SK-N-SH (cell line): ENCODE measurements at regions not wholly inside any gene's neighbourhood (a gene's known extent, or its start where the extent isn't known, plus 50 kb on each side); places are given as distances from the start of the nearest gene placed in this dataset.

ENCODE experiments used
- CTCF ChIA-PET: fragments of 300-600, 350-600 bp; formaldehyde crosslinking; extraction: SDS; loops from one replicate; lab custom pipeline; 2021; lab: Yijun Ruan, JAX
- POLR2A ChIA-PET: fragments of 350-600 bp; sonication (Branson Sonifier 250); formaldehyde crosslinking; extraction: SDS; loops from one replicate; lab custom pipeline; 2020; ENCODE audit warnings: antibody characterized with exemption, inconsistent platforms; lab: Yijun Ruan, JAX
- DNase-seq: peaks from one replicate; pipeline ENCODE4 v3.0.0; 2012
- H2AFZ ChIP-seq: fragments of 200-600 bp; sonication (generic); 2 replicates; pipeline ENCODE4 v1.8.1; 2016; ENCODE audit warnings: antibody characterized with exemption, mild to moderate bottlenecking, low read depth
- H3F3A ChIP-seq: fragments of 200-600 bp; sonication (generic); replicated peaks from 2 replicates; pipeline ENCODE3; 2016; ENCODE audit warnings: antibody characterized with exemption, mild to moderate bottlenecking; ENCODE audit not compliant: insufficient read depth
- H3K27ac ChIP-seq, 2 experiments: fragments of 200-500 bp in 1 of 2; fragments of 200-600 bp in 1 of 2; sonication (Bioruptor generic) in 1 of 2; sonication (generic), shearing (Covaris generic) in 1 of 2; 2 replicates each; pipeline versions ENCODE4 v1.5.1 to v1.6.1; 2014 to 2016; ENCODE audit warnings: low read depth in 2 of 2, inconsistent platforms in 1 of 2, low read length in 1 of 2, mild to moderate bottlenecking in 1 of 2, mixed read lengths in 1 of 2
- H3K27me3 ChIP-seq: fragments of 200-600 bp; sonication (generic), shearing (Covaris generic); 2 replicates; pipeline ENCODE4 v1.6.1; 2016; ENCODE audit warnings: mixed run types; ENCODE audit not compliant: insufficient read depth
- H3K36me3 ChIP-seq, 2 experiments: fragments of 200-500 bp in 1 of 2; fragments of 200-600 bp in 1 of 2; sonication (Bioruptor generic) in 1 of 2; sonication (generic) in 1 of 2; replicated peaks in 1 of 2; 2 replicates each; pipeline versions ENCODE3 to v1.5.1; 2014 to 2016; ENCODE audit warnings: low read length in 1 of 2, mild to moderate bottlenecking in 1 of 2; ENCODE audit not compliant: insufficient read depth in 2 of 2, control insufficient read depth in 1 of 2
- H3K4me1 ChIP-seq, 2 experiments: fragments of 200-500 bp in 1 of 2; fragments of 200-600 bp in 1 of 2; sonication (Bioruptor generic) in 1 of 2; sonication (generic), shearing (Covaris generic) in 1 of 2; 2 replicates each; pipeline versions ENCODE4 v1.5.1 to v1.6.1; 2014 to 2016; ENCODE audit warnings: low read depth in 1 of 2, low read length in 1 of 2, mixed run types in 1 of 2; ENCODE audit not compliant: insufficient read depth in 2 of 2, control insufficient read depth in 1 of 2
- H3K4me2 ChIP-seq: fragments of 200-600 bp; sonication (generic), shearing (Covaris generic); 2 replicates; pipeline ENCODE4 v1.6.1; 2017; ENCODE audit warnings: mixed run types
- H3K4me3 ChIP-seq, 2 experiments: fragments of 200-500 bp in 1 of 2; fragments of 200-600 bp in 1 of 2; sonication (Bioruptor generic) in 1 of 2; sonication (generic), shearing (Covaris generic) in 1 of 2; 2 replicates each; pipeline versions ENCODE4 v1.5.1 to v1.8.1; 2014 to 2016; ENCODE audit warnings: low read depth in 2 of 2, inconsistent platforms in 1 of 2, low read length in 1 of 2, mild to moderate bottlenecking in 1 of 2, mixed read lengths in 1 of 2, moderate library complexity in 1 of 2
- H3K79me2 ChIP-seq: fragments of 200-600 bp; sonication (generic); 2 replicates; pipeline ENCODE4 v1.8.1; 2017; ENCODE audit warnings: mild to moderate bottlenecking; ENCODE audit not compliant: insufficient read depth
- H3K9ac ChIP-seq: fragments of 200-600 bp; sonication (generic); 2 replicates; pipeline ENCODE4 v1.6.1; 2017; ENCODE audit warnings: mixed run types
- H3K9me2 ChIP-seq: fragments of 200-600 bp; sonication (generic); 2 replicates; pipeline ENCODE4 v1.6.1; 2017; ENCODE audit warnings: mixed run types
- H3K9me3 ChIP-seq: fragments of 200-600 bp; sonication (generic); 2 replicates; pipeline ENCODE4 v1.6.1; 2017; ENCODE audit warnings: mixed run types, mild to moderate bottlenecking, moderate library complexity
- H4K20me1 ChIP-seq: fragments of 200-600 bp; sonication (generic); 2 replicates; pipeline ENCODE4 v1.6.1; 2017; ENCODE audit warnings: mild to moderate bottlenecking, mixed run types; ENCODE audit not compliant: insufficient read depth
- CTCF ChIP-seq: fragments of 200-600 bp; sonication (generic); IDR thresholded peaks from 2 replicates; pipeline ENCODE4 v1.6.1; 2017; ENCODE audit warnings: antibody characterized with exemption, mild to moderate bottlenecking, moderate library complexity
- FOXJ3 ChIP-seq: sonication (generic); formaldehyde crosslinking; IDR thresholded peaks from 2 replicates; pipeline ENCODE4 v1.5.1; 2020; ENCODE audit warnings: mild to moderate bottlenecking, missing genetic modification reagents
- FOXM1 ChIP-seq: IDR thresholded peaks from 2 replicates; pipeline ENCODE4 v1.4.0; 2012; ENCODE audit warnings: low read depth, mild to moderate bottlenecking
- JUND ChIP-seq: IDR thresholded peaks from 2 replicates; pipeline ENCODE4 v1.4.0; 2012
- NRF1 ChIP-seq: IDR thresholded peaks from 2 replicates; pipeline ENCODE4 v1.6.1; 2012; ENCODE audit warnings: low read depth, mild to moderate bottlenecking, low read length
- REST ChIP-seq: IDR thresholded peaks from 2 replicates; pipeline ENCODE4 v1.6.1; 2012; ENCODE audit warnings: mild to moderate bottlenecking, low read depth, low read length, moderate library complexity
- RFX5 ChIP-seq: IDR thresholded peaks from 2 replicates; pipeline ENCODE4 v1.6.1; 2012; ENCODE audit warnings: mild to moderate bottlenecking, improper control_type of control experiment, low read length
- SMC3 ChIP-seq: IDR thresholded peaks from 2 replicates; pipeline ENCODE4 v1.6.1; 2012; ENCODE audit warnings: low read depth, low read length, improper control_type of control experiment
- TAF1 ChIP-seq: IDR thresholded peaks from 2 replicates; pipeline ENCODE4 v1.6.1; 2012; ENCODE audit warnings: low read depth, mild to moderate bottlenecking, low read length, moderate library complexity, borderline replicate concordance
- USF1 ChIP-seq: IDR thresholded peaks from 2 replicates; pipeline ENCODE4 v1.4.0; 2012; ENCODE audit warnings: low read depth, borderline replicate concordance
- WGBS: methylation state at CpG from one replicate; pipeline ENCODE4 v1.1.6; 2017; ENCODE audit warnings: low lambda C conversion rate; 5-methylcytosine and 5-hydroxymethylcytosine counted together

GRCh38 chr18:55805666-55806065, 217.7 kb upstream of the TCF4 start:
- TF ChIP-seq FOXJ3 (CRISPR knock-in tag) (no peak), TAF1 (no peak), REST (no peak), RFX5 (no peak), NRF1 (no peak), JUND (no peak), SMC3 (no peak)
- POLR2A ChIA-PET = no interaction called here

GRCh38 chr18:55795101-55795669, 207.2 kb upstream of the TCF4 start:
- Histone ChIP-seq H3K27ac (peak overlapping the region in 1 of 2 experiments; percentile 71; a peak in 2 of 4 replicates), H3K9me2 (no peaks in the 10 kb centered on the region), H4K20me1 (no peaks in the 10 kb centered on the region), H3K4me1 (peaks cover 8% of the 10 kb centered on the region in 2 experiments; a peak in 3 of 4 replicates), H3F3A (no peaks in the 10 kb centered on the region), H3K9me3 (no peaks in the 10 kb centered on the region), H3K79me2 (no peaks in the 10 kb centered on the region), H3K4me3 (no peak overlapping the region), H3K27me3 (no peaks in the 10 kb centered on the region), H3K36me3 (no peaks in the 10 kb centered on the region), H3K9ac (no peak overlapping the region), H2AFZ (peak overlapping the region; percentile 51), H3K4me2 (peak overlapping the region; percentile 28)
- TF ChIP-seq FOXM1 = no peak
- TF ChIP-seq CTCF = no peak
- no peak for TF ChIP-seq USF1
- no peak for TF ChIP-seq REST
- POLR2A ChIA-PET = no interaction called here
- no peak for DNase-seq
- CTCF ChIA-PET = interaction anchor here (1.6 kb wide), 1 partner anchor 15 kb away, joined by 4 read pairs; no protein-coding TSS in a partner anchor
- WGBS = 77% methylated on average over 2 of the region's 2 CpGs

More at GRCh38 chr18:55805666-55806065, 217.7 kb upstream of the TCF4 start:
- Histone ChIP-seq H2AFZ (peak overlapping the region; percentile 25; the same call in 1 of the 2 replicates), H3K36me3 (peaks cover 0 to 3% of the 10 kb centered on the region in 2 experiments), H3K9me2 (no peaks in the 10 kb centered on the region), H3K27ac (no peak overlapping the region), H3F3A (no peaks in the 10 kb centered on the region), H3K4me1 (peaks cover 0 to 8% of the 10 kb centered on the region in 2 experiments; a peak in 2 of 4 replicates), H4K20me1 (no peaks in the 10 kb centered on the region), H3K4me3 (no peak overlapping the region), H3K9ac (no peak overlapping the region), H3K9me3 (no peaks in the 10 kb centered on the region), H3K79me2 (no peaks in the 10 kb centered on the region), H3K4me2 (no peak overlapping the region), H3K27me3 (no peaks in the 10 kb centered on the region)
- DNase-seq = no peak
- CTCF ChIA-PET = interaction anchor here (0.6 kb wide), 1 partner anchor 15 kb away, joined by 3 read pairs; no protein-coding TSS in a partner anchor
- 56% methylated on average over 3 of the region's 3 CpGs for WGBS
